ENCODE measurements at regions not wholly inside any gene's neighbourhood (a gene's known extent, or its start where the extent isn't known, plus 50 kb on each side); places are given as distances from the start of the nearest gene placed in this dataset.

- TF ChIP-seq POLR2AphosphoS5 (IDR thresholded peaks at IDR 0.05) (no peak), POLR2A (IDR thresholded peaks at IDR 0.05) (no peak)
Observed at GRCh38 chr5:33209252-33209651, 231.5 kb upstream of the TARS1 start.
